Neural progenitor cell (in vitro differentiated cells): ENCODE measurements at regions not wholly inside any gene's neighbourhood (a gene's known extent, or its start where the extent isn't known, plus 50 kb on each side); places are given as distances from the start of the nearest gene placed in this dataset.
"Not testable (repeated sequence)": the region's sequence is repeated elsewhere in the genome, so short reads cannot be mapped to it uniquely, and the experiment has no call there.

ENCODE experiments used
- DNase-seq: peaks from one replicate; pipeline ENCODE4 v3.0.0-alpha.2; 2016; ENCODE audit warnings: low spot score
- H2AFZ ChIP-seq: fragments of 200-600 bp; sonication (generic); replicated peaks from 2 replicates; pipeline ENCODE4 v1.6.1; 2016; ENCODE audit warnings: antibody characterized with exemption
- H3F3A ChIP-seq: fragments of 200-600 bp; sonication (generic); 2 replicates; pipeline ENCODE4 v1.6.1; 2016; ENCODE audit warnings: antibody characterized with exemption, low read depth
- H3K27ac ChIP-seq: fragments of 200-600 bp; sonication (generic); 2 replicates; pipeline ENCODE4 v1.5.1; 2016; ENCODE audit warnings: mild to moderate bottlenecking
- H3K27me3 ChIP-seq: fragments of 200-600 bp; sonication (generic); 2 replicates; pipeline ENCODE4 v1.6.1; 2016; ENCODE audit warnings: mild to moderate bottlenecking, moderate library complexity
- H3K36me3 ChIP-seq: fragments of 200-600 bp; sonication (generic); 2 replicates; pipeline ENCODE4 v1.5.1; 2016
- H3K4me1 ChIP-seq: fragments of 200-600 bp; sonication (generic); 2 replicates; pipeline ENCODE4 v1.6.1; 2016; ENCODE audit warnings: mixed run types
- H3K4me2 ChIP-seq: fragments of 200-600 bp; sonication (generic); 2 replicates; pipeline ENCODE4 v1.6.1; 2016
- H3K4me3 ChIP-seq: fragments of 200-600 bp; sonication (generic); 2 replicates; pipeline ENCODE4 v1.5.1; 2016
- H3K79me2 ChIP-seq: fragments of 200-600 bp; sonication (generic); 2 replicates; pipeline ENCODE4 v1.6.1; 2016; ENCODE audit warnings: low read depth
- H3K9ac ChIP-seq: fragments of 200-600 bp; sonication (generic); 2 replicates; pipeline ENCODE4 v1.6.1; 2016
- H3K9me3 ChIP-seq: fragments of 200-600 bp; sonication (generic); 2 replicates; pipeline ENCODE4 v1.5.1; 2016; ENCODE audit warnings: low read depth
- H4K20me1 ChIP-seq: fragments of 200-600 bp; sonication (generic); 2 replicates; pipeline ENCODE4 v1.6.1; 2016; ENCODE audit warnings: low read depth
- H3K27ac Mint-ChIP-seq: 3 replicates; pipeline ENCODE4 v1.8.0; 2021; ENCODE audit warnings: mixed read lengths
- H3K27me3 Mint-ChIP-seq: 2 replicates; pipeline ENCODE4 v1.8.0; 2022; ENCODE audit warnings: low read depth, mild to moderate bottlenecking, inconsistent platforms, moderate library complexity, mixed read lengths; ENCODE audit not compliant: insufficient read depth
- H3K36me3 Mint-ChIP-seq: 3 replicates; pipeline ENCODE4 v1.8.0; 2021; ENCODE audit warnings: mixed read lengths
- H3K4me1 Mint-ChIP-seq: 3 replicates; pipeline ENCODE4 v1.8.0; 2021; ENCODE audit warnings: mixed read lengths
- H3K4me3 Mint-ChIP-seq: 3 replicates; pipeline ENCODE4 v1.8.0; 2021; ENCODE audit warnings: mild to moderate bottlenecking, moderate library complexity, mixed read lengths
- H3K9me3 Mint-ChIP-seq: 3 replicates; pipeline ENCODE4 v1.8.0; 2020; ENCODE audit warnings: mixed read lengths
- EZH2 ChIP-seq: fragments of 200-600 bp; sonication (generic); IDR thresholded peaks from 2 replicates; pipeline ENCODE4 v1.6.1; 2017; ENCODE audit warnings: antibody characterized with exemption, mild to moderate bottlenecking, moderate library complexity
- EZH2phosphoT487 ChIP-seq: fragments of 200-600 bp; sonication (generic); IDR thresholded peaks from 2 replicates; pipeline ENCODE4 v1.6.1; 2017; ENCODE audit warnings: antibody characterized with exemption
- TF ChIP-seq, protein P1 (sequence below): fragments of 200-600 bp; sonication (generic); IDR thresholded peaks from 2 replicates; pipeline ENCODE4 v1.5.1; 2017; ENCODE audit warnings: antibody characterized with exemption, mild to moderate bottlenecking

DNA sequence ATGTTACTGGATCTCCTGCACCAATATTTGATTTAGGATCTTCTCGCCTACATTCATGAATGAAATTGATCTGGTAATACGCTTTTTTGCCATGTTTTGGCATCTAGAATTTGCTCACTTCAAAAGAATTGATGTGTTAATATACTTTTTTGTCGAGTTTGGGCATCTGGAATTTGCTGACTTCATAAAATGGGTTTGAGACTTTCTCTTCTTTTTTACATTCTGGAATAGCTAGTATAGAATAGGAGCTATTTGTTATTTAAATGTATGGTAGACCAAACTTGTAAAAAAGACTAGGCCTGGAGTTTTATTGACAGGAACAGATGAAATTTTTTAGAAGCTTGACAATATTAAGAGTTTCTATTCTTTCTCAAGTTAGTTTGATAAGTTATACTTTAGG is 404.9 kb upstream of the TENM3 start:
- H3K9me3 ChIP-seq = no peaks in the 10 kb centered on the region
- no peaks in the 10 kb centered on the region for H3K4me1 Mint-ChIP-seq
- TF ChIP-seq, protein P1, sequence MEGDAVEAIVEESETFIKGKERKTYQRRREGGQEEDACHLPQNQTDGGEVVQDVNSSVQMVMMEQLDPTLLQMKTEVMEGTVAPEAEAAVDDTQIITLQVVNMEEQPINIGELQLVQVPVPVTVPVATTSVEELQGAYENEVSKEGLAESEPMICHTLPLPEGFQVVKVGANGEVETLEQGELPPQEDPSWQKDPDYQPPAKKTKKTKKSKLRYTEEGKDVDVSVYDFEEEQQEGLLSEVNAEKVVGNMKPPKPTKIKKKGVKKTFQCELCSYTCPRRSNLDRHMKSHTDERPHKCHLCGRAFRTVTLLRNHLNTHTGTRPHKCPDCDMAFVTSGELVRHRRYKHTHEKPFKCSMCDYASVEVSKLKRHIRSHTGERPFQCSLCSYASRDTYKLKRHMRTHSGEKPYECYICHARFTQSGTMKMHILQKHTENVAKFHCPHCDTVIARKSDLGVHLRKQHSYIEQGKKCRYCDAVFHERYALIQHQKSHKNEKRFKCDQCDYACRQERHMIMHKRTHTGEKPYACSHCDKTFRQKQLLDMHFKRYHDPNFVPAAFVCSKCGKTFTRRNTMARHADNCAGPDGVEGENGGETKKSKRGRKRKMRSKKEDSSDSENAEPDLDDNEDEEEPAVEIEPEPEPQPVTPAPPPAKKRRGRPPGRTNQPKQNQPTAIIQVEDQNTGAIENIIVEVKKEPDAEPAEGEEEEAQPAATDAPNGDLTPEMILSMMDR = no peak
- TF ChIP-seq EZH2 = no peak
- TF ChIP-seq EZH2phosphoT487 = no peak
- H3K27me3 ChIP-seq = no peaks in the 10 kb centered on the region
- H3K36me3 ChIP-seq = no peaks in the 10 kb centered on the region
- no peaks in the 10 kb centered on the region for H3K4me1 ChIP-seq
- no peak overlapping the region for H3K4me3 Mint-ChIP-seq
- no peak overlapping the region for H3K9ac ChIP-seq
- no peaks in the 10 kb centered on the region for H3K27me3 Mint-ChIP-seq
- H3K27ac ChIP-seq = no peak overlapping the region
- H3K4me2 ChIP-seq = no peak overlapping the region
- peaks cover 11% of the 10 kb centered on the region for H3K9me3 Mint-ChIP-seq
- no peaks in the 10 kb centered on the region for H4K20me1 ChIP-seq
- no peak overlapping the region for H3K27ac Mint-ChIP-seq
- no peaks in the 10 kb centered on the region for H3K36me3 Mint-ChIP-seq
- H3K79me2 ChIP-seq = no peaks in the 10 kb centered on the region
- no peak for DNase-seq
- no peak overlapping the region for H3K4me3 ChIP-seq
- H3F3A ChIP-seq = no peaks in the 10 kb centered on the region
- H2AFZ ChIP-seq = no peak overlapping the region

DNA sequence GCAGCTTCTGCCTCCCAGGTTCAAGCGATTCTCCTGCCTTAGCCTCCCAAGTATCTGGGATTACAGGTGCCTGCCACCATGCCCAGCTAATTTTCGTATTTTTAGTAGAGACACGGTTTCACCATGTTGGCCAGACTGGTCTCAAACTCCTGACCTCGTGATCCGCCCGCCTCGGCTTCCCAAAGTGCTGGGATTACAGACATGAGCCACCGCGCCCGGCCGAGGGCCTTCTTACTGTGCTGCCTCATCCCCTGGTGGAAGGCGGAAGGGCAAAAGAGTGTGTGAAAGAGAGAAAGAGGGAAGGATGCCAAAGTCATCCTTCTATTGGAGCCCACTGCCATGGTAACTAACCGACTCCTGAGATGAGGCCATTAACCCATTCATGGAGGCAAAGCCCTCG is 399.4 kb upstream of the TENM3 start:
- H3K36me3 ChIP-seq, H3K4me2 ChIP-seq, H3K4me3 ChIP-seq, H4K20me1 ChIP-seq, H3K9ac ChIP-seq, H3K79me2 ChIP-seq, H3K27me3 ChIP-seq, H3K27ac Mint-ChIP-seq, H3F3A ChIP-seq, H3K4me1 ChIP-seq, H3K27ac ChIP-seq, H3K27me3 Mint-ChIP-seq, H3K9me3 ChIP-seq, H3K36me3 Mint-ChIP-seq, H3K4me1 Mint-ChIP-seq, H2AFZ ChIP-seq, DNase-seq, H3K4me3 Mint-ChIP-seq: not testable (repeated sequence)
- peaks cover 13% of the 10 kb centered on the region for H3K9me3 Mint-ChIP-seq

GRCh38 chr4:181845617-181846016 is 397.6 kb upstream of the TENM3 start:
- no peak for DNase-seq
- Histone ChIP-seq H3F3A (no peaks in the 10 kb centered on the region), H3K36me3 (no peaks in the 10 kb centered on the region), H4K20me1 (no peaks in the 10 kb centered on the region), H2AFZ (no peak overlapping the region), H3K9me3 (no peaks in the 10 kb centered on the region), H3K27me3 (no peaks in the 10 kb centered on the region), H3K27ac (no peak overlapping the region), H3K79me2 (no peaks in the 10 kb centered on the region), H3K9ac (no peak overlapping the region), H3K4me2 (no peak overlapping the region), H3K4me1 (no peaks in the 10 kb centered on the region), H3K4me3 (no peak overlapping the region)
- H3K27me3 Mint-ChIP-seq = no peaks in the 10 kb centered on the region
- peaks cover 5% of the 10 kb centered on the region for H3K9me3 Mint-ChIP-seq
- H3K4me1 Mint-ChIP-seq = peaks cover 14% of the 10 kb centered on the region
- H3K36me3 Mint-ChIP-seq = peaks cover 2% of the 10 kb centered on the region
- no peak overlapping the region for H3K27ac Mint-ChIP-seq
- H3K4me3 Mint-ChIP-seq = no peak overlapping the region
- TF ChIP-seq EZH2phosphoT487 (no peak), EZH2 (no peak)
- TF ChIP-seq, protein P1 = no peak

GRCh38 chr4:181846934-181847333 is 396.3 kb upstream of the TENM3 start:
- H3K36me3 ChIP-seq = no peaks in the 10 kb centered on the region
- H3K9ac ChIP-seq = no peak overlapping the region
- H3K4me3 ChIP-seq = no peak overlapping the region
- no peaks in the 10 kb centered on the region for H3K27me3 ChIP-seq
- H3K4me2 ChIP-seq = no peak overlapping the region
- Mint-ChIP-seq H3K27ac (no peak overlapping the region), H3K27me3 (peaks cover 3% of the 10 kb centered on the region), H3K9me3 (peaks cover 2% of the 10 kb centered on the region), H3K4me1 (peaks cover 14% of the 10 kb centered on the region), H3K36me3 (peaks cover 2% of the 10 kb centered on the region), H3K4me3 (no peak overlapping the region)
- H3K4me1 ChIP-seq = no peaks in the 10 kb centered on the region
- no peak overlapping the region for H2AFZ ChIP-seq
- no peak for DNase-seq
- no peaks in the 10 kb centered on the region for H3K9me3 ChIP-seq
- H3F3A ChIP-seq = no peaks in the 10 kb centered on the region
- no peak overlapping the region for H3K27ac ChIP-seq
- TF ChIP-seq EZH2phosphoT487 = no peak
- no peak for TF ChIP-seq EZH2
- TF ChIP-seq, protein P1 = no peak
- no peaks in the 10 kb centered on the region for H3K79me2 ChIP-seq
- no peaks in the 10 kb centered on the region for H4K20me1 ChIP-seq
